Upper lobe of left lung (tissue), 6 donors: ENCODE measurements at regions not wholly inside any gene's neighbourhood (a gene's known extent, or its start where the extent isn't known, plus 50 kb on each side); places are given as distances from the start of the nearest gene placed in this dataset.

Source experiments
- ATAC-seq, 2 donors: fragments of 200-7000 bp; cut with Tn5 transposase; one replicate each; pipeline ENCODE4 v1.9.1; 2022; ENCODE audit warnings: mild to moderate bottlenecking in 2 of 2, moderate library complexity in 2 of 2; ENCODE audit not compliant: low FRiP score in 2 of 2
- DNase-seq, 2 donors: peaks; one replicate each; pipeline ENCODE4 v3.0.0-alpha.2; 2019 to 2020
- H3K27ac ChIP-seq, 4 donors: fragments of 200-600 bp; sonication (generic); one replicate each; pipeline ENCODE4 v1.5.1; 2016 to 2019
- H3K27me3 ChIP-seq, 4 donors: fragments of 200-600 bp; sonication (generic); one replicate each; pipeline ENCODE4 v1.5.1; 2017 to 2019
- H3K36me3 ChIP-seq, 4 donors: fragments of 200-600 bp; sonication (generic); one replicate each; pipeline ENCODE4 v1.5.1; 2016 to 2019
- H3K4me1 ChIP-seq, 4 donors: fragments of 200-600 bp; sonication (generic); one replicate each; pipeline ENCODE4 v1.5.1; 2018 to 2019
- H3K4me3 ChIP-seq, 4 donors: fragments of 200-600 bp; sonication (generic); one replicate each; pipeline ENCODE4 v1.5.1; 2017 to 2019; ENCODE audit warnings: mild to moderate bottlenecking in 2 of 4, moderate library complexity in 1 of 4
- H3K9me3 ChIP-seq, 4 donors: fragments of 200-600 bp; sonication (generic); one replicate each; pipeline ENCODE4 v1.5.1; 2018 to 2019
- EP300 ChIP-seq, 4 donors: sonication (generic); formaldehyde crosslinking; IDR thresholded peaks; one replicate each; pipeline ENCODE4 v1.5.1; 2017; ENCODE audit warnings: antibody characterized with exemption in 4 of 4, control low read depth in 2 of 4
- POLR2A ChIP-seq, 4 donors: fragments of 450-650 bp; IDR thresholded peaks; one replicate each; pipeline ENCODE4 v1.5.1; 2016 to 2017; ENCODE audit warnings: antibody characterized with exemption in 4 of 4, mild to moderate bottlenecking in 2 of 4
- POLR2AphosphoS5 ChIP-seq, 2 donors: sonication (generic); formaldehyde crosslinking; IDR thresholded peaks; one replicate each; pipeline ENCODE4 v1.5.1; 2017; ENCODE audit warnings: antibody characterized with exemption in 2 of 2
- WGBS, 2 donors: methylation state at CpG; one replicate each; pipeline ENCODE4 v1.1.5; 2017 to 2018; 5-methylcytosine and 5-hydroxymethylcytosine counted together
- TF ChIP-seq, protein P1 (sequence below), 6 experiments: fragments of 450-650 bp in 4 of 6; fragments of 200-600 bp in 2 of 6; sonication (generic) in 2 of 6; IDR thresholded peaks; one replicate each; pipeline ENCODE4 v1.5.1; 2016 to 2019; ENCODE audit warnings: antibody characterized with exemption in 6 of 6
- donor health status: DM: no; HTN: no; CAD: no; lungs with moderate emphysema.
- donor health status: DM: no; HTN: yes; CAD: no; lungs with severe emphysema.

- Histone ChIP-seq H3K27me3 (no peaks in the 10 kb centered on the region), H3K9me3 (no peaks in the 10 kb centered on the region), H3K4me3 (no peak overlapping the region), H3K4me1 (peaks cover 16 to 34% (median 24%) of the 10 kb centered on the region in 4 donors), H3K27ac (no peak overlapping the region), H3K36me3 (no peaks in the 10 kb centered on the region)
- WGBS, 2 donors: 64 to 70% methylated on average over 1 of the region's 1 CpG
- ATAC-seq: no peak
- no peak for TF ChIP-seq POLR2A (IDR thresholded peaks at IDR 0.05)
- no peak for TF ChIP-seq EP300 (IDR thresholded peaks at IDR 0.05)
- TF ChIP-seq POLR2AphosphoS5 (IDR thresholded peaks at IDR 0.05): no peak
- TF ChIP-seq, protein P1, sequence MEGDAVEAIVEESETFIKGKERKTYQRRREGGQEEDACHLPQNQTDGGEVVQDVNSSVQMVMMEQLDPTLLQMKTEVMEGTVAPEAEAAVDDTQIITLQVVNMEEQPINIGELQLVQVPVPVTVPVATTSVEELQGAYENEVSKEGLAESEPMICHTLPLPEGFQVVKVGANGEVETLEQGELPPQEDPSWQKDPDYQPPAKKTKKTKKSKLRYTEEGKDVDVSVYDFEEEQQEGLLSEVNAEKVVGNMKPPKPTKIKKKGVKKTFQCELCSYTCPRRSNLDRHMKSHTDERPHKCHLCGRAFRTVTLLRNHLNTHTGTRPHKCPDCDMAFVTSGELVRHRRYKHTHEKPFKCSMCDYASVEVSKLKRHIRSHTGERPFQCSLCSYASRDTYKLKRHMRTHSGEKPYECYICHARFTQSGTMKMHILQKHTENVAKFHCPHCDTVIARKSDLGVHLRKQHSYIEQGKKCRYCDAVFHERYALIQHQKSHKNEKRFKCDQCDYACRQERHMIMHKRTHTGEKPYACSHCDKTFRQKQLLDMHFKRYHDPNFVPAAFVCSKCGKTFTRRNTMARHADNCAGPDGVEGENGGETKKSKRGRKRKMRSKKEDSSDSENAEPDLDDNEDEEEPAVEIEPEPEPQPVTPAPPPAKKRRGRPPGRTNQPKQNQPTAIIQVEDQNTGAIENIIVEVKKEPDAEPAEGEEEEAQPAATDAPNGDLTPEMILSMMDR (IDR thresholded peaks at IDR 0.05): no peak
- DNase-seq: no peak
Observed at GRCh38 chr7:106175507-106175906, 63.4 kb upstream of the SYPL1 start.

DNA sequence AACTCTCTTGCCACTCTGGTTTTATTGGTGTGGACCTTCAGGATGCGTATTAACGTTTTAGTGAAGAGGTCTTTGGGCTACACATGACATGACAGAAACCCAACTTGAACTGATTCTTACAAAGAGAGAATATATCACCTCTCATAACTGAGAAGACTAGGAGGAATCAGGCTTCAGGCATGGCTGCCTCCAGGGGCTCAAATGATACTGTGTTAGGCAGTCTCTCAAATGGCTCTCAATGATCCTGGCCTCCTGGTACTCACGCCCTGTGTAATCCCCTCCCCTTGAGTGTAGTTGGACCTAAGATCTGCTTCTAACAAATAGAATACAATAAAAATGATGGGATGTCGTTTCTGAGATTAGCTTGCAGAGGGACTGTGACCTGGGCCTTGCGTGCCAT is 58.5 kb upstream of the SYPL1 start:
- no peak for DNase-seq
- TF ChIP-seq EP300 (IDR thresholded peaks at IDR 0.05) (no peak), POLR2A (IDR thresholded peaks at IDR 0.05) (no peak), POLR2AphosphoS5 (IDR thresholded peaks at IDR 0.05) (no peak)
- TF ChIP-seq, protein P1 (IDR thresholded peaks at IDR 0.05): no peak
- no peaks in the 10 kb centered on the region for H3K9me3 ChIP-seq
- no peaks in the 10 kb centered on the region for H3K27me3 ChIP-seq
- no peak overlapping the region for H3K27ac ChIP-seq
- no peaks in the 10 kb centered on the region for H3K36me3 ChIP-seq
- 94 to 95% methylated on average over 5 of the region's 5 CpGs for WGBS, 2 donors
- peaks cover 0 to 9% (median 7%) of the 10 kb centered on the region in 4 donors for H3K4me1 ChIP-seq
- no peak for ATAC-seq
- H3K4me3 ChIP-seq: no peak overlapping the region

DNA sequence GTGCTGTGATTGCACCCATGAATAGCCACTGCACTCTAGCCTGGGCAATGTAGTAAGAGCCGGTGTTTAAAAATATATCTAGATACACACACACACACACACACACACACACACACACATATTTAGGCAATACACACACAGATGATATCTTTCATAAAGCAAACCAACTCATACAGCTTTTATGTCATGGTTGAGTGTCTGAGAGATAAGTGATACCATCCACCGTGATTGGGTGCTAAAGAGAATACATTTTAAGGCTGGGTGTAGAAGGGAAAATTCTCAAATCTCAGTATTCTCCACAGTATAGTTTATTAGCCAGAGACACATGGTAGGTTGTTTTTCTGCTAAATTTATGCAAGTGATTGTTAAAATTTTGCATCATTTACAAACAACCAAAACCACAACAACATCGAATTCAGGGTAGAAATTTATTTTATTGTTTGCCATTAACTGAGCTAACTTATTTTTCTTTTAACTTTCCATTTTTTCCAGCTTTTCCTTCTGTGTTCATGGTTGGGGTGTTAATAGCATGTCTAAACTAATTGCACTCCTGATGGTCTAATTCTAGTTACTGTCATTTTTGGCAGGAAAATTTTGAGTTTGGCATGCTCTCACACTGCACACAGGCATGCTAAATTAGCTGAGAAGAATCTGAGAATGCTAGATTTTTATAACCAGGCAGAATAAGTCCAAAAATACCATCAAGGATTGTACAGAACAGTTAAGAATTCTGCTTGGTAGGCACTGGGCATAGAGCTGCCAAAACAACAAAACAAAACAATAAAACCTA is 57.9 kb upstream of the SYPL1 start:
- 73 to 79% methylated on average over 3 of the region's 3 CpGs for WGBS, 2 donors
- TF ChIP-seq POLR2AphosphoS5 (IDR thresholded peaks at IDR 0.05) (no peak), EP300 (IDR thresholded peaks at IDR 0.05) (no peak)
- TF ChIP-seq, protein P1 (IDR thresholded peaks at IDR 0.05): no peak
- H3K36me3 ChIP-seq: no peaks in the 10 kb centered on the region
- DNase-seq (no peak), ATAC-seq (no peak)
- no peaks in the 10 kb centered on the region for H3K27me3 ChIP-seq
- H3K4me1 ChIP-seq: peaks cover 0 to 9% (median 7%) of the 10 kb centered on the region in 4 donors
- H3K9me3 ChIP-seq: no peaks in the 10 kb centered on the region
- H3K27ac ChIP-seq: no peak overlapping the region
- H3K4me3 ChIP-seq: no peak overlapping the region

GRCh38 chr7:106167439-106168136 is 55.5 kb upstream of the SYPL1 start:
- WGBS, 2 donors: 69 to 70% methylated on average over 4 of the region's 4 CpGs
- DNase-seq: no peak
- TF ChIP-seq, protein P1 (IDR thresholded peaks at IDR 0.05): no peak
- TF ChIP-seq POLR2AphosphoS5 (IDR thresholded peaks at IDR 0.05) (no peak), EP300 (IDR thresholded peaks at IDR 0.05) (no peak)
- H3K4me1 ChIP-seq: peaks cover 0 to 9% (median 7%) of the 10 kb centered on the region in 4 donors
- no peaks in the 10 kb centered on the region for H3K36me3 ChIP-seq
- H3K4me3 ChIP-seq: no peak overlapping the region
- peak in 1 of 2 donors; percentile 48 for ATAC-seq
- peaks cover 7 to 12% (median 7%) of the 10 kb centered on the region in 4 donors for H3K9me3 ChIP-seq
- peak overlapping the region in 1 of 4 donors; percentile 21 for H3K27ac ChIP-seq
- H3K27me3 ChIP-seq: no peaks in the 10 kb centered on the region
